ENCODE measurements at regions not wholly inside any gene's neighbourhood (a gene's known extent, or its start where the extent isn't known, plus 50 kb on each side); places are given as distances from the start of the nearest gene placed in this dataset.
A peak's percentile ranks its signal among the peaks of the same experiment; 100 is the strongest.

DNA sequence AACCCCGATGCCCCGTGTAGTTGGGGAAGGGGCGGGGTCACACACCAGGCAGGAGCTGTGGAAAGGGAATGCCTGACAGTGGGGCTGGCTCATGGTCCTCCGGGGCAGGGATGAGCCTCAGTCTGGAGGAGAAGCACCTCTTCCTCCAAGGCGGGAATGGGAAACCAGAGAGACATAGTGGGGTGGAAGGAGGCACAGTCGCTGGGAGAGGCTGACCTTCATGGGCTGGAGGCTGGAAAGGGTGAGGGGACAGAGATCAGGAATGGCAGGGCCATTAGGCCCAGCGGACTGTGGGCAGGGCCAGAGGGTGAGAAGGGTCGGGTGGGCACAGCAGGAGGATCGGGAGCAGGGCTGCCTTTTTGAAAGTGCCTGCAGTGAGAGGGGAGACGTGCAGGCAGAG, 65.8 kb upstream of the LINGO1 start:
- no peak for DNase-seq

DNA sequence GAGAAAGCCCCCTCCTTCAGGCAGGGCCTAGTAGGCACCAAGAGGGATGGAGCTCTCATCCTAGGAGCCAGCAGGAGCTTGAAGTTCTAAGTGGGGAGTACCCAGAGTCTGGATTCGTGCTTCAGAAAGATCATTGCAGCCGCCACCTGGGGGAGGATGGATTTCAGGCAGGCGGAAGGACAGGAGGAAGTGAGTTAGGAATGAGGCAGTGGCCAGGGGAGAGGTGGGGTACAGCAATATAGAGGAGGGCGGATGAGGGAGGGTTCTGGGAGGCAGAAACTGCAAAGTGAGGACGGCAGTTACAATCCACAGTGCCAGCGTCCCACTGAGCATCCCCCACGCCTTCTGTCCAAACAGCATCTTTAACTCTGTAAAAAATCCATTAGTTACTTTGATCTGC, 65.2 kb upstream of the LINGO1 start:
- DNase-seq = no peak

DNA sequence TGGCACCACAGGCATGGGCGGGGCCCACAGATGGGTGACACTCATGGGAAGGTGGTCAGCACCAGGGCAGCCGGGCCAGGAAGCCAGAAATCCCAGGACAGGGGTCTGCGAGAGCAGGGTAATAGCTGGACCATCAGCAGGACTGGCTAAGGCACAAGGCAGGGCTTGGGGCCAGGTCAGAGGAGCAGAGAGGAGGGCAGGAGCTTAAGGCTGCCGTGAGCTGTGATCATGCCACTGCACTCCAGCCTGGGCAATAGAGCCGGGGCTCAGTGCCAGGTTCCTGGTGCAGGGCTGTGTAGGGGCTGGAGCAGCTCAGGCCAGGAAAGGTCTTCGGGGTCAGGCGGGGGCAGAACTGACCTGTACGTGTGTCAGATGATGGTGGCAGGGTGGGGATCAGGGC, 64.2 kb upstream of the LINGO1 start:
- DNase-seq = no peak

DNA sequence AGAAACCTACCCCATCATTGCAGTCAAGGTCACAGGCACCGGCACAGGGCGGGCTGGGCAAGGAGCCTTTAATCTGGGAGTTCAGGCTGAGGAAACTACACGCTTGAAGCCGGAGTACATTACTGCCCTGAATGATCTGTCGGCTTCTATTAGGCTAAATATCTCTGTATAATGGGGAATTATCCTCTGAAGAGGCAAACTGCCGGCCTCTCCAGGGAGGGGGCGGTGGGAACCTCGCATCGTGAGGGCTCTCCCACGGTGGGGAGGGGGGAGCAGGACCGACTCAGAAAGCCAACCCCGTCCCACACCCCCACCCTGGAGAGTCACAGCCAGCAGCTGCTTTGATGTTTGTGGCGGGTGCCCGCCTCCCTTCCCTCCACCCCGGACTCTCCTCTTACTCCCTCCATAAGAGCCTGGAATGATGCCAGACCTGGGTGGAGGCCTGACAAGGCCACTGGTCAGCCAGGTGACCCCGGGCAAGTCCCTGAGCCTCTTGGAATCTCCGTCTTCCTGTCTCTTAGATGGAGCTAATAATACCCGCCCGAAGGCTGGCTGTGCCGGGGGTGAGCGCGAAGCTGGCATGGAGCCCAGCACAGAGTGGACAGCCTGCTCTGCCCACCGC, 63.4 kb upstream of the LINGO1 start:
- DNase-seq = no peak

DNA sequence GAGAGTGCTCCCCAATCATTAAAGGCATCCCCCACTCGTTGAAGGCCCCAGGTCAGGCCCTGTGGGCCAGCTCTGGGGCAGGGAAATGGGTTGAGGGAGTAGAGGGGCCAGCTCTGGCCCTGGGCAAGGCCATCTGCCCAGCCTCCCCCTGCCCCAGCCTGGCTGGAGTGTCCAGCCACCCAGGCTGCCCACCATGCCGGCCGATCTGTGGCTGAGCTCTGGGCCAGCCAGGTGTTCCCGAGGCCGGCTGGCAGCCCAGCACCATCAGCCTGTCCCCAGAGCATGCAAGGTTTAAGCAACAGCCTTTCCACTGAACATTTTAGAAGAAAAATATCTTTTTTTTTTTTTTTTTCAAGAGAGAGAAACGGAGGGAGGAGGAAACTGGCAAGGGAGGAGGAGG, 62.8 kb upstream of the LINGO1 start:
- no peak for DNase-seq

DNA sequence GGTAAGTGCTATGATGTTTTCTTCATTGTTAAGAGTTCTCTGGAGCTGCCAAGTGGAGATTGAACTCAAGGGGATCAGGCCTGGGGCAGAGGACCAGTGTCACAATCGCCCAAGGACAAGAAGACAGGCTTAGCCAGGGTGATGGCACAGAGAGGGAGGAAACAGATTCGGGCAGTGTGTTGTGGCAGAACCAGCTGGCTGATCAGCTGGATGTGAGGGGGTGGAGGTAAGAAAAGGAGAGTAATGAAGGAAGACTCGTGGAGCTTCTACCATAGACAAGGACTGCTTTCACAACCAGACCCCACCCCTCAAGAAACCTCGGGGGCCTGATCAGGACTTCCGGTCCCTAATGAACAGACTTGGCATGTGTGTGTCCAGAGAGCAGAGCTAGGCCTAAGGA, 60.9 kb upstream of the LINGO1 start:
- DNase-seq = no peak

DNA sequence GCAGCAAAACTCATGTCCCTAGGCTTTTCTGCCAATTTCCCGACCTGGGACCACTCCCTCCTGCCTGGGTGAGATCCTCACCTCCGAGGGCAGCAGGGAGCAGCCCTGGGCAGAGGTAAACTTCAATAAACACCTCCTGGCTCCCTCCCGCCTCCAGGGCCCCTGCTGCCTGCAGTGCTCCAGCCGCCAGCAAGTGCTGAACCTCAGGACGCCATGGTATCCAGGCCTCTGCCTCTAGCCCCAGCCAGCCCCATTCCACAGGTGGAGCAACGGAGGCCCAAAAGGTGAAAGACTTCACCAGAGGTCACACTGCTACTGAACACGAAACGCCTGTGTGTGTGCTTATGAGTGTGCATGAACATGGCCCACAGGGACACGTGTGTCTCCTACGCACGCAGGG, 59.9 kb upstream of the LINGO1 start:
- no peak for DNase-seq

DNA sequence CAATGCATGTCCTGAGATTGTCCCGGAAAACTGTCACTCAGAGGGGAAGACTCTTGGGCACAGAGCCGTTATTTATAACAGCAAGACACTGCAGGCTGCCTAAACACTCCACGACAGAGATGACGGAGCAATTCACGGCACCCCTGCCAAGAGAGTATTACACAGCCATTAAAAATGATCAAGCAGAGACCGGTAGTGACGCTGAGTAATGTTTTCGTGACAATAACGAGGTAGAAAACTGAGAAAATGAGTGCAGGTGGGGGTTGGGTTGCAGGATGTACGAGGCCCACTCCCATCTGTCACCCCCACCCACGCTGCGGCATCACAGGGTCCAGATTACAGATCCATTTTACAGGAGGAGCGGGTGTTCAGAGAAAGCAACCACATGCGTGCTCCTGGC, 58.9 kb upstream of the LINGO1 start:
- DNase-seq = no peak

DNA sequence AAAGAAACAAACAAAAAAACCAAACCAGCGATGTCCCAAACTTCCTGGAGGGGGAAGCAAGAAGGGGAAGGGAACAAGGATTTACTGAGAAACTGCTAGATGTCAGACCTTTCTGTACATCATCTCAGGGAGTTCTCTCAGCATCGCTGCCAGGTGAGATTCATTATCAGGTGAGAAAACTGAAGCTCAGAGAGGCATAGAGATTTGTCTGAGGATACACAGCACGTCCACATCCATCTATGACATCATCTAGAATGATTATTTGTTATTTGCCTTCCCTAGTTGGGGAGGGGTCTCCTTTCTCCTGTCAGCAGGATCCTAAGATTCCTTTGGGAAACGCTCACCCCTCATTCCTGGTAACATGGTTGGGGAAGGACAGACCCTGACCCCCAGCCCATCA, 57.1 kb upstream of the LINGO1 start:
- no peak for DNase-seq

DNA sequence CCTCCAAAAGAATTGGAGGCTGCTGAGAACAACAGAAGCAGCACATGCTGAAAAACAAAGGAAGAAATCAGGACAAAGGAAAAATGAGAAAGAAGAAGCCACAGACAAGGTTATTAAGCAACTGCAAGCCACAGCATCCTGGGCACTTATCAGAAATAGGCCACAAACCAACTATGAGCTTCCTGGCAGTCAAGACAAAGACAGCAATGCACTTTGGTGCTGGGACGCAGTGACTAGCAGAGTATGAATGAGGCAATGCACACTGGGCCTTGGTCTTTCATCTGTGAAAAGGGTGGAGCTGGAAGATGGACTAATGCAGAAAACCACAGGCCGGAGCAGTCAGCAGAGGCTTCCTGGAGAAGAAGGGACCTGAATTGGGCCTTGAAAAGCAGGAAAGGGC, 56.0 kb upstream of the LINGO1 start:
- peak; percentile 8 for DNase-seq

DNA sequence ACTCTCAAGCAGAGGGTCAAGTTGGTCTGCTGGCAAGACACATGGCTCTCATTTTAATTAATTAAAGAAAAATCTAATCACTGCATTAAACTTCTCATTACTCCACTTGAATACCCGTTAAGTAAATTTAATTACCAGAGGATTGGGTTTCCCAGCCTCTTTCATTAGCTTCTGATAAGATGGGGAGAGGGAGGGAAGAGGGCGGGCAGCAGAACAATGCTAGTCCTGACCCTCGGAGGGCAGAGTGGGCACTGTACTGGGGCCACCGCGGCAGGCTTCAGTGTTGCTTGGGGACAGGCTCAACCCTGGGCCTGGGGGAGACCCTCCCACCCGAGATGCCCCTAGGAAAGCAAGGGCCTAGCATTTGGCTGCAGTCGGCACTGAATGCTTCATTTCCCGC, 55.6 kb upstream of the LINGO1 start:
- no peak for DNase-seq

DNA sequence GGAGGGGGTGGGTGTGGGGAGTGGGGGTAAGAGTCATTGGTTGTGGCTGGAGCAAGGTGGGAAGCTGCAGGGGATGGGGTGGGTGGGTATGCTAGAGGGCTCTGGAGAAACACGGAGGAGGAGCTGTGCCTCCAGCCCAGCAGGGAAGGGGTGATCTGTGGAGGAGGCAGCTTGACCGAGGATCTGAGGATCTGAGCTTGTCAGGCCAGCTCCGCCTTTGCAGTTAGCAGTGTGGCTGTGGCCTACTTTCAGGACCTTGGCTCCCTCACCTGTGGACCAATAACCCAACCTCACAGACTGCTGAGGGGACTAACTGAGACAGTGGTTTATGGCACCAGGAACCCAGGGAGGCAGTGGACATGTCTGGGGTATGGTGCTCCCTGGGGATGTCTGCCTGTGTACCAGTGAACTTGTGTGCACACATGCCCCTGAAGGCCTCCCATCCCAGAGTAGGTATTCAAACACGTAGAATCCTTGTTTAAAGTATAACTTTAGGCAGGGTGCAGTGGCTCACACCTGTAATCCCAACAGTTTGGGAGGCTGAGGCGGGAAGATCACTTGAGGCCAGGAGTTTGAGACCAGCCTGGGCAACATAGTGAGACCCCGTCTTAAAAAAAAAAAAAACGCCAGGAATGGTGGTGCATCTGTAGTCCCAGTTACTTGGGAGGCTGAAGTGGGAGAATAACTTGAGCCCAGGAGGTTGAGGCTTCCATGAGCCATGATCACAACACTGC, 52.5 kb upstream of the LINGO1 start:
- no peak for DNase-seq

DNA sequence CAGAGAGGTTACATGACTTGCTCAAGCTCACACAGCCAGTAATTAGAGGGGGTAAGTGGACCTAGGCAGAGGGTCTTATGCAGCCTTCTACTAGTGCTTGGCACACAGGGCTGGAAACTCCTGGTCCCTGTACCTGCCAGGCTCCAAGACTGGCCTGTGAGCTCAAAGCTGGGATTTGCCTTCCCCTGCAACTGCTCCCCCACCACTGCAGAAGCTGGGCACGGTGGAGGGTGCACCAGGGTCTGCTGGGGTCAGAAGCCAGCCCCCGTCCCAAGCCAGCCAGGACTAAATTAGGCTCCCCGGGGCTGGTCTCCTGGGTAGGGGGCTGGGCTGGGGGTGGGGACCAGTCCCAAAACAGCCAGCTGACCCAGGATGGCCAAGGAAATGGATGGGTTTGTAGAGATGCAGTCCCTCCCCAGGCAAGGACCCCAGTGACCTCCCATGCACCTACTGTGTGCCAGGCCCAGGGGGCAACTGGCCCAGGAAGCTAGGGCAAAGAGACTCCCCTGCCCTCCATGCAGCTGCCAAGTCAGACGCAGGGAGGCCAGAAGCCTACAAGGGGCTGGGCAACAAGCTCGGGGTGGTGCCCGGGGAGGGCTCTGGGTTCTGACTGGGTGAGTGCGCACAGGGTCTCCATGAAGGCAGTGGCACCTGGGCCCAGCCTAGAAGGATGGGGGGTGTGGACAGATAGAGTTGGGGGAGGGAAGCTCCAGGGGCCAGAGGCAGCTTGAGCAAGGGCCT, 51.8 kb upstream of the LINGO1 start:
- no peak for DNase-seq

DNA sequence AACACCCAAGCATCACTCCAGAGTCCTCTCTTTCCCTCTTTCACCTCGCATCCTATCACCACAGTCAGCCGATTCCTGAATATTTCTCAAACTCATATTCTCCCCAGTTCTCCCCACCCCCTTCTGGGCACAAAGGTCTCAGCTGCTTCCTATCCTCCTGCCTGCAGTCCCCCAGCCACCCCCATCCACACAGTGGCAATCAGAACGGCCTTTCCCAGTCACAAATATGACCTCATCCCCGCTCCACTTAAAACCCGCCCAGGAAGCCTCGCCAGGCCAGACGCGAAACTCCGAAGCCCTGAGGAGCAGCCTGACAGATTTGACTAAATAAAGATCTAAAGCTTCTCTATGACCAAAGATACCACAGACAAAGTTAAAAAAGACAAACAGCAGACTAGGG, 49.9 kb upstream of the LINGO1 start:
- DNase-seq = no peak
